ENCODE measurements at regions not wholly inside any gene's neighbourhood (a gene's known extent, or its start where the extent isn't known, plus 50 kb on each side); places are given as distances from the start of the nearest gene placed in this dataset.
"Not testable (repeated sequence)": the region's sequence is repeated elsewhere in the genome, so short reads cannot be mapped to it uniquely, and the experiment has no call there.

DNA sequence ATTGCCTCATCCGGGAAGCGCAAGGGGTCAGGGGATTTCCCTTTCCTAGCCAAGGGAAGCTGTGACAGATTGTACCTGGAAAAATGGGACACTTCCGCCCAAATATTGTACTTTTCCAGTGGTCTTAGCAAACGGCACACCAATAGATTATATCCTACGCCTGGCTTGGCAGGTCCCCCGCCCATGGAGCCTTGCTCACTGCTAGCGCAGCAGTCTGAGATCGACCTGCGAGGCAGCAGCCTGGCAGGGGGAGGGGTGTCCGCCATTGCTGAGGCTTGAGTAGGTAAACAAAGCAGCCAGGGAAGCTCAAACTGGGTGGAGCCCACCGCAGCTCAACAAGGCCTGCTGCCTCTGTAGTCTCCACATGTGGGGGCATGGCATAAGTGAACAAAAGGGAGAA is 1075.4 kb upstream of the GOT2 start:
- ATAC-seq; H3K79me2 ChIP-seq (replicated peaks; ENCODE audit: insufficient read depth); H3K36me3 ChIP-seq (ENCODE audit: insufficient read depth); H3K4me2 ChIP-seq; H3K27me3 ChIP-seq (ENCODE audit: insufficient read depth); H3K4me3 Mint-ChIP-seq; H2AFZ ChIP-seq; H3K27ac ChIP-seq (ENCODE audit: low read depth); H3K9me2 ChIP-seq (ENCODE audit: insufficient read depth); H3K4me3 ChIP-seq; H3F3A ChIP-seq (replicated peaks; ENCODE audit: low read depth); H3K4me1 Mint-ChIP-seq; H3K36me3 Mint-ChIP-seq (ENCODE audit: low read depth); H3K27ac Mint-ChIP-seq; H3K4me1 ChIP-seq (ENCODE audit: insufficient read depth); H4K20me1 ChIP-seq (replicated peaks; ENCODE audit: insufficient read depth); H3K27me3 Mint-ChIP-seq (ENCODE audit: insufficient read depth, low read depth, poor library complexity); DNase-seq (ENCODE audit: low spot score): not testable (repeated sequence)
- peaks cover 17% of the 10 kb centered on the region for H3K9me3 Mint-ChIP-seq

DNA sequence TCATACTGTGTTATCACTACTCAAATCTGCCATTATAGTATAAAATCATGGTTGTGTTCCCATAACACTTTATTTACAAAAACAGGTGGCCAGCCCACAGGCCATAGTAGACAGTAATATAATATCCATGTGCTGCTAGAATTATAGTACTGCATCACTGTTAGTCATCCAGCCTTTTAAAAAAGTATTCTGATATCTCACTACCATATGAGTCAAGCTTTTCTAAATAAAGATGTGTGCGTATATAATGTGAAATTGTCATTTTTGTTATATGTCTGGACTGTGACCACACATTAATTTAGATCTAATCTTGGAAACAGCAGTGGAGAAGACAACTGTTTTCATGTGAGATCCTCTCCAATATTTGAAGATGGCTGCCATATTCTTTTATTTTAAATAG is 1049.1 kb upstream of the GOT2 start:
- Mint-ChIP-seq H3K4me3 (no peak overlapping the region), H3K36me3 (ENCODE audit: low read depth) (no peaks in the 10 kb centered on the region; the same call in 2 of the 3 replicates), H3K27me3 (ENCODE audit: insufficient read depth, low read depth, poor library complexity) (peaks cover 2% of the 10 kb centered on the region), H3K9me3 (peaks cover 12% of the 10 kb centered on the region), H3K27ac (no peak overlapping the region), H3K4me1 (no peaks in the 10 kb centered on the region)
- Histone ChIP-seq H3K36me3 (ENCODE audit: insufficient read depth) (no peaks in the 10 kb centered on the region), H3K4me3 (no peak overlapping the region), H3K9me2 (ENCODE audit: insufficient read depth) (no peaks in the 10 kb centered on the region; the same call in 1 of the 2 replicates), H3K27me3 (ENCODE audit: insufficient read depth) (no peaks in the 10 kb centered on the region), H3K4me1 (ENCODE audit: insufficient read depth) (no peaks in the 10 kb centered on the region), H3K27ac (ENCODE audit: low read depth) (no peak overlapping the region), H2AFZ (no peak overlapping the region), H3K4me2 (no peak overlapping the region), H3F3A (replicated peaks; ENCODE audit: low read depth) (no peaks in the 10 kb centered on the region), H4K20me1 (replicated peaks; ENCODE audit: insufficient read depth) (no peaks in the 10 kb centered on the region), H3K79me2 (replicated peaks; ENCODE audit: insufficient read depth) (no peaks in the 10 kb centered on the region)
- no peak for DNase-seq (ENCODE audit: low spot score)
- no peak for ATAC-seq
- TF ChIP-seq, protein P1, sequence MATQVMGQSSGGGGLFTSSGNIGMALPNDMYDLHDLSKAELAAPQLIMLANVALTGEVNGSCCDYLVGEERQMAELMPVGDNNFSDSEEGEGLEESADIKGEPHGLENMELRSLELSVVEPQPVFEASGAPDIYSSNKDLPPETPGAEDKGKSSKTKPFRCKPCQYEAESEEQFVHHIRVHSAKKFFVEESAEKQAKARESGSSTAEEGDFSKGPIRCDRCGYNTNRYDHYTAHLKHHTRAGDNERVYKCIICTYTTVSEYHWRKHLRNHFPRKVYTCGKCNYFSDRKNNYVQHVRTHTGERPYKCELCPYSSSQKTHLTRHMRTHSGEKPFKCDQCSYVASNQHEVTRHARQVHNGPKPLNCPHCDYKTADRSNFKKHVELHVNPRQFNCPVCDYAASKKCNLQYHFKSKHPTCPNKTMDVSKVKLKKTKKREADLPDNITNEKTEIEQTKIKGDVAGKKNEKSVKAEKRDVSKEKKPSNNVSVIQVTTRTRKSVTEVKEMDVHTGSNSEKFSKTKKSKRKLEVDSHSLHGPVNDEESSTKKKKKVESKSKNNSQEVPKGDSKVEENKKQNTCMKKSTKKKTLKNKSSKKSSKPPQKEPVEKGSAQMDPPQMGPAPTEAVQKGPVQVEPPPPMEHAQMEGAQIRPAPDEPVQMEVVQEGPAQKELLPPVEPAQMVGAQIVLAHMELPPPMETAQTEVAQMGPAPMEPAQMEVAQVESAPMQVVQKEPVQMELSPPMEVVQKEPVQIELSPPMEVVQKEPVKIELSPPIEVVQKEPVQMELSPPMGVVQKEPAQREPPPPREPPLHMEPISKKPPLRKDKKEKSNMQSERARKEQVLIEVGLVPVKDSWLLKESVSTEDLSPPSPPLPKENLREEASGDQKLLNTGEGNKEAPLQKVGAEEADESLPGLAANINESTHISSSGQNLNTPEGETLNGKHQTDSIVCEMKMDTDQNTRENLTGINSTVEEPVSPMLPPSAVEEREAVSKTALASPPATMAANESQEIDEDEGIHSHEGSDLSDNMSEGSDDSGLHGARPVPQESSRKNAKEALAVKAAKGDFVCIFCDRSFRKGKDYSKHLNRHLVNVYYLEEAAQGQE (IDR thresholded peaks at IDR 0.05; ENCODE audit: unreplicated experiment): no peak
- TF ChIP-seq NANOG (IDR thresholded peaks at IDR 0.05; ENCODE audit: borderline replicate concordance): no peak
- no peak for TF ChIP-seq JUNB (IDR thresholded peaks at IDR 0.05; ENCODE audit: unreplicated experiment)
- TF ChIP-seq, protein P2, sequence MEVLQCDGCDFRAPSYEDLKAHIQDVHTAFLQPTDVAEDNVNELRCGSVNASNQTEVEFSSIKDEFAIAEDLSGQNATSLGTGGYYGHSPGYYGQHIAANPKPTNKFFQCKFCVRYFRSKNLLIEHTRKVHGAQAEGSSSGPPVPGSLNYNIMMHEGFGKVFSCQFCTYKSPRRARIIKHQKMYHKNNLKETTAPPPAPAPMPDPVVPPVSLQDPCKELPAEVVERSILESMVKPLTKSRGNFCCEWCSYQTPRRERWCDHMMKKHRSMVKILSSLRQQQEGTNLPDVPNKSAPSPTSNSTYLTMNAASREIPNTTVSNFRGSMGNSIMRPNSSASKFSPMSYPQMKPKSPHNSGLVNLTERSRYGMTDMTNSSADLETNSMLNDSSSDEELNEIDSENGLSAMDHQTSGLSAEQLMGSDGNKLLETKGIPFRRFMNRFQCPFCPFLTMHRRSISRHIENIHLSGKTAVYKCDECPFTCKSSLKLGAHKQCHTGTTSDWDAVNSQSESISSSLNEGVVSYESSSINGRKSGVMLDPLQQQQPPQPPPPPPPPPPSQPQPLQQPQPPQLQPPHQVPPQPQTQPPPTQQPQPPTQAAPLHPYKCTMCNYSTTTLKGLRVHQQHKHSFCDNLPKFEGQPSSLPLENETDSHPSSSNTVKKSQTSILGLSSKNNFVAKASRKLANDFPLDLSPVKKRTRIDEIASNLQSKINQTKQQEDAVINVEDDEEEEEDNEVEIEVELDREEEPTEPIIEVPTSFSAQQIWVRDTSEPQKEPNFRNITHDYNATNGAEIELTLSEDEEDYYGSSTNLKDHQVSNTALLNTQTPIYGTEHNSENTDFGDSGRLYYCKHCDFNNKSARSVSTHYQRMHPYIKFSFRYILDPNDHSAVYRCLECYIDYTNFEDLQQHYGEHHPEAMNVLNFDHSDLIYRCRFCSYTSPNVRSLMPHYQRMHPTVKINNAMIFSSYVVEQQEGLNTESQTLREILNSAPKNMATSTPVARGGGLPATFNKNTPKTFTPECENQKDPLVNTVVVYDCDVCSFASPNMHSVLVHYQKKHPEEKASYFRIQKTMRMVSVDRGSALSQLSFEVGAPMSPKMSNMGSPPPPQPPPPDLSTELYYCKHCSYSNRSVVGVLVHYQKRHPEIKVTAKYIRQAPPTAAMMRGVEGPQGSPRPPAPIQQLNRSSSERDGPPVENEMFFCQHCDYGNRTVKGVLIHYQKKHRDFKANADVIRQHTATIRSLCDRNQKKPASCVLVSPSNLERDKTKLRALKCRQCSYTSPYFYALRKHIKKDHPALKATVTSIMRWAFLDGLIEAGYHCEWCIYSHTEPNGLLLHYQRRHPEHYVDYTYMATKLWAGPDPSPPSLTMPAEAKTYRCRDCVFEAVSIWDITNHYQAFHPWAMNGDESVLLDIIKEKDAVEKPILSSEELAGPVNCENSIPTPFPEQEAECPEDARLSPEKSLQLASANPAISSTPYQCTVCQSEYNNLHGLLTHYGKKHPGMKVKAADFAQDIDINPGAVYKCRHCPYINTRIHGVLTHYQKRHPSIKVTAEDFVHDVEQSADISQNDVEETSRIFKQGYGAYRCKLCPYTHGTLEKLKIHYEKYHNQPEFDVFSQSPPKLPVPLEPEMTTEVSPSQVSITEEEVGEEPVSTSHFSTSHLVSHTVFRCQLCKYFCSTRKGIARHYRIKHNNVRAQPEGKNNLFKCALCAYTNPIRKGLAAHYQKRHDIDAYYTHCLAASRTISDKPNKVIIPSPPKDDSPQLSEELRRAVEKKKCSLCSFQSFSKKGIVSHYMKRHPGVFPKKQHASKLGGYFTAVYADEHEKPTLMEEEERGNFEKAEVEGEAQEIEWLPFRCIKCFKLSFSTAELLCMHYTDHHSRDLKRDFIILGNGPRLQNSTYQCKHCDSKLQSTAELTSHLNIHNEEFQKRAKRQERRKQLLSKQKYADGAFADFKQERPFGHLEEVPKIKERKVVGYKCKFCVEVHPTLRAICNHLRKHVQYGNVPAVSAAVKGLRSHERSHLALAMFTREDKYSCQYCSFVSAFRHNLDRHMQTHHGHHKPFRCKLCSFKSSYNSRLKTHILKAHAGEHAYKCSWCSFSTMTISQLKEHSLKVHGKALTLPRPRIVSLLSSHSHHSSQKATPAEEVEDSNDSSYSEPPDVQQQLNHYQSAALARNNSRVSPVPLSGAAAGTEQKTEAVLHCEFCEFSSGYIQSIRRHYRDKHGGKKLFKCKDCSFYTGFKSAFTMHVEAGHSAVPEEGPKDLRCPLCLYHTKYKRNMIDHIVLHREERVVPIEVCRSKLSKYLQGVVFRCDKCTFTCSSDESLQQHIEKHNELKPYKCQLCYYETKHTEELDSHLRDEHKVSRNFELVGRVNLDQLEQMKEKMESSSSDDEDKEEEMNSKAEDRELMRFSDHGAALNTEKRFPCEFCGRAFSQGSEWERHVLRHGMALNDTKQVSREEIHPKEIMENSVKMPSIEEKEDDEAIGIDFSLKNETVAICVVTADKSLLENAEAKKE (CRISPR knock-in tag; IDR thresholded peaks at IDR 0.05): no peak
